HUES64 (cell line): ENCODE measurements at regions not wholly inside any gene's neighbourhood (a gene's known extent, or its start where the extent isn't known, plus 50 kb on each side); places are given as distances from the start of the nearest gene placed in this dataset.
"Not testable (repeated sequence)": the region's sequence is repeated elsewhere in the genome, so short reads cannot be mapped to it uniquely, and the experiment has no call there.

Experiments used
- H3K27ac ChIP-seq: 2 replicates; pipeline ENCODE4 v1.7.0; 2013; ENCODE audit warnings: low read depth, low read length, inconsistent platforms
- H3K27me3 ChIP-seq: 2 replicates; pipeline ENCODE4 v1.6.1; 2013; ENCODE audit warnings: mild to moderate bottlenecking, low read length; ENCODE audit not compliant: insufficient read depth
- H3K36me3 ChIP-seq: 2 replicates; pipeline ENCODE4 v1.6.1; 2013; ENCODE audit warnings: mild to moderate bottlenecking, low read length; ENCODE audit not compliant: insufficient read depth
- H3K4me1 ChIP-seq: 2 replicates; pipeline ENCODE4 v1.6.1; 2013; ENCODE audit warnings: mild to moderate bottlenecking, low read length, moderate library complexity; ENCODE audit not compliant: insufficient read depth
- H3K4me3 ChIP-seq: 2 replicates; pipeline ENCODE4 v1.5.1; 2013; ENCODE audit warnings: mild to moderate bottlenecking, low read length, moderate library complexity
- H3K9ac ChIP-seq: 2 replicates; pipeline ENCODE4 v1.6.1; 2013; ENCODE audit warnings: mild to moderate bottlenecking, low read depth, low read length
- H3K9me3 ChIP-seq: 2 replicates; pipeline ENCODE4 v1.6.1; 2013; ENCODE audit warnings: low read depth, low read length; ENCODE audit not compliant: insufficient read depth
- WGBS: fragments of 150-250, 120-280 bp; methylation state at CpG from one replicate; pipeline ENCODE4 v1.1.7; 2013; ENCODE audit warnings: missing lambda C conversion rate; 5-methylcytosine and 5-hydroxymethylcytosine counted together

- not testable (repeated sequence) for H3K27me3 ChIP-seq, H3K36me3 ChIP-seq, H3K4me3 ChIP-seq, H3K9ac ChIP-seq, H3K9me3 ChIP-seq, H3K4me1 ChIP-seq, H3K27ac ChIP-seq
- WGBS, result 92% methylated on average over 3 of the region's 3 CpGs
Measured at GRCh38 chr18:77353349-77353748, 103.7 kb downstream of the GALR1 start.

- WGBS, result 100% methylated on average over 4 of the region's 4 CpGs
Measured at GRCh38 chr18:77359561-77360314, 110.1 kb downstream of the GALR1 start.

GRCh38 chr18:77360315-77361190, 110.9 kb downstream of the GALR1 start:
- Histone ChIP-seq H3K4me3 (no peak overlapping the region), H3K27ac (no peak overlapping the region), H3K4me1 (no peaks in the 10 kb centered on the region), H3K27me3 (no peaks in the 10 kb centered on the region), H3K36me3 (no peaks in the 10 kb centered on the region), H3K9me3 (peaks cover 18% of the 10 kb centered on the region), H3K9ac (no peak overlapping the region)
- 68% methylated on average over 2 of the region's 3 CpGs for WGBS

More at GRCh38 chr18:77359561-77360314, 110.1 kb downstream of the GALR1 start:
- peaks cover 18% of the 10 kb centered on the region for H3K9me3 ChIP-seq
- no peaks in the 10 kb centered on the region for H3K27me3 ChIP-seq
- no peak overlapping the region for H3K9ac ChIP-seq
- no peaks in the 10 kb centered on the region for H3K4me1 ChIP-seq
- H3K4me3 ChIP-seq, result no peak overlapping the region
- no peak overlapping the region for H3K27ac ChIP-seq
- no peaks in the 10 kb centered on the region for H3K36me3 ChIP-seq

- H3K27me3 ChIP-seq, result no peaks in the 10 kb centered on the region
- 85% methylated on average over 1 of the region's 1 CpG for WGBS
Measured at GRCh38 chr18:77361382-77361781, 111.7 kb downstream of the GALR1 start.

GRCh38 chr18:77365667-77366066, 116.0 kb downstream of the GALR1 start:
- no peaks in the 10 kb centered on the region for H3K4me1 ChIP-seq
- no peak overlapping the region for H3K4me3 ChIP-seq

More at GRCh38 chr18:77361382-77361781, 111.7 kb downstream of the GALR1 start:
- Histone ChIP-seq H3K27ac (no peak overlapping the region), H3K4me1 (no peaks in the 10 kb centered on the region), H3K9me3 (peaks cover 18% of the 10 kb centered on the region), H3K9ac (no peak overlapping the region), H3K4me3 (no peak overlapping the region), H3K36me3 (no peaks in the 10 kb centered on the region)

GRCh38 chr18:77366067-77366719, 116.5 kb downstream of the GALR1 start:
- H3K4me1 ChIP-seq, result no peaks in the 10 kb centered on the region
- WGBS, result 88% methylated on average over 11 of the region's 11 CpGs
- H3K27ac ChIP-seq, result no peak overlapping the region
- H3K9me3 ChIP-seq, result peaks cover 37% of the 10 kb centered on the region
- H3K4me3 ChIP-seq, result no peak overlapping the region
- no peaks in the 10 kb centered on the region for H3K36me3 ChIP-seq
- no peak overlapping the region for H3K9ac ChIP-seq
- no peaks in the 10 kb centered on the region for H3K27me3 ChIP-seq

More at GRCh38 chr18:77365667-77366066, 116.0 kb downstream of the GALR1 start:
- no peaks in the 10 kb centered on the region for H3K36me3 ChIP-seq
- H3K9ac ChIP-seq, result no peak overlapping the region
- H3K9me3 ChIP-seq, result peaks cover 37% of the 10 kb centered on the region
- H3K27ac ChIP-seq, result no peak overlapping the region
- no peaks in the 10 kb centered on the region for H3K27me3 ChIP-seq
- WGBS, result 93% methylated on average over 2 of the region's 2 CpGs

GRCh38 chr18:77366720-77367641, 117.3 kb downstream of the GALR1 start:
- no peak overlapping the region for H3K9ac ChIP-seq
- no peak overlapping the region for H3K4me3 ChIP-seq
- 85% methylated on average over 25 of the region's 27 CpGs for WGBS
- H3K36me3 ChIP-seq, result no peaks in the 10 kb centered on the region
- no peak overlapping the region for H3K27ac ChIP-seq
- peaks cover 34% of the 10 kb centered on the region for H3K9me3 ChIP-seq
- H3K27me3 ChIP-seq, result no peaks in the 10 kb centered on the region
- no peaks in the 10 kb centered on the region for H3K4me1 ChIP-seq

GRCh38 chr18:77369644-77370043, 120.0 kb downstream of the GALR1 start:
- no peak overlapping the region for H3K27ac ChIP-seq
- no peak overlapping the region for H3K4me3 ChIP-seq
- WGBS, result 92% methylated on average over 2 of the region's 2 CpGs
- H3K9ac ChIP-seq, result no peak overlapping the region
- no peaks in the 10 kb centered on the region for H3K36me3 ChIP-seq
- H3K4me1 ChIP-seq, result no peaks in the 10 kb centered on the region
- no peaks in the 10 kb centered on the region for H3K27me3 ChIP-seq
- peaks cover 19% of the 10 kb centered on the region for H3K9me3 ChIP-seq

- Histone ChIP-seq H3K27me3 (no peaks in the 10 kb centered on the region), H3K9me3 (peaks cover 15% of the 10 kb centered on the region), H3K9ac (no peak overlapping the region), H3K36me3 (no peaks in the 10 kb centered on the region), H3K27ac (no peak overlapping the region), H3K4me3 (no peak overlapping the region), H3K4me1 (peaks cover 5% of the 10 kb centered on the region; the same call in 1 of the 2 replicates)
- WGBS, result 93% methylated on average over 9 of the region's 9 CpGs
Measured at GRCh38 chr18:77373730-77374445, 124.2 kb downstream of the GALR1 start.

GRCh38 chr18:77374446-77374805, 124.8 kb downstream of the GALR1 start:
- Histone ChIP-seq H3K4me1 (peaks cover 5% of the 10 kb centered on the region; the same call in 1 of the 2 replicates), H3K36me3 (no peaks in the 10 kb centered on the region), H3K27me3 (no peaks in the 10 kb centered on the region), H3K9me3 (peaks cover 9% of the 10 kb centered on the region), H3K27ac (no peak overlapping the region), H3K4me3 (no peak overlapping the region), H3K9ac (no peak overlapping the region)
- 80% methylated on average over 10 of the region's 10 CpGs for WGBS
